ENCODE measurements at regions not wholly inside any gene's neighbourhood (a gene's known extent, or its start where the extent isn't known, plus 50 kb on each side); places are given as distances from the start of the nearest gene placed in this dataset.

- TF ChIP-seq POLR2AphosphoS5 (IDR thresholded peaks at IDR 0.05) (no peak), CTCF (IDR thresholded peaks at IDR 0.05) (no peak), POLR2A (IDR thresholded peaks at IDR 0.05) (no peak)
Observed at GRCh38 chr3:159196359-159196758, 394.5 kb downstream of the MFSD1 start.
